ENCODE measurements at regions not wholly inside any gene's neighbourhood (a gene's known extent, or its start where the extent isn't known, plus 50 kb on each side); places are given as distances from the start of the nearest gene placed in this dataset.

GRCh38 chr2:137826373-137827372 lies 137.6 kb upstream of the HNMT start:
- Histone ChIP-seq H3F3A (ENCODE audit: insufficient read depth, low read length, poor library complexity, severe bottlenecking) (no peaks in the 10 kb centered on the region), H2AFZ (ENCODE audit: low read depth, low read length) (no peak overlapping the region)

GRCh38 chr2:137828624-137829023 lies 135.6 kb upstream of the HNMT start:
- no peaks in the 10 kb centered on the region for H3K9me3 ChIP-seq (ENCODE audit: low read length)
- H3F3A ChIP-seq (ENCODE audit: insufficient read depth, low read length, poor library complexity, severe bottlenecking): no peaks in the 10 kb centered on the region
- H2AFZ ChIP-seq (ENCODE audit: low read depth, low read length): no peak overlapping the region
- no peaks in the 10 kb centered on the region for H3K9me2 ChIP-seq (ENCODE audit: insufficient read depth, low read length)
- no peak overlapping the region for H3K4me2 ChIP-seq (ENCODE audit: low read length)
- H3K27ac ChIP-seq (ENCODE audit: low read length): no peak overlapping the region
- no peaks in the 10 kb centered on the region for H4K20me1 ChIP-seq (ENCODE audit: insufficient read depth)
- no peaks in the 10 kb centered on the region for H3K36me3 ChIP-seq (ENCODE audit: insufficient read depth, low read length)
- no peak overlapping the region for H3K9ac ChIP-seq (ENCODE audit: low read length)
- H3K4me3 ChIP-seq (ENCODE audit: low read length): no peak overlapping the region
- H3K79me2 ChIP-seq (replicated peaks; ENCODE audit: insufficient read depth, low read length): no peaks in the 10 kb centered on the region
- H3K27me3 ChIP-seq (ENCODE audit: insufficient read depth, low read depth, low read length): no peaks in the 10 kb centered on the region
- TF ChIP-seq REST (IDR thresholded peaks at IDR 0.05; ENCODE audit: borderline replicate concordance): no peak
- TF ChIP-seq TAF1 (IDR thresholded peaks at IDR 0.05; ENCODE audit: low read depth): no peak
- TF ChIP-seq CTCF (IDR thresholded peaks at IDR 0.05; ENCODE audit: poor library complexity, severe bottlenecking): no peak
- TF ChIP-seq MXI1 (conservative IDR thresholded peaks at IDR 0.05; ENCODE audit: poor library complexity, severe bottlenecking): no peak
- no peak for TF ChIP-seq SMC3 (conservative IDR thresholded peaks at IDR 0.05; ENCODE audit: poor library complexity)

More at GRCh38 chr2:137826373-137827372, 137.6 kb upstream of the HNMT start:
- Histone ChIP-seq H3K36me3 (ENCODE audit: insufficient read depth, low read length) (no peaks in the 10 kb centered on the region), H3K27ac (ENCODE audit: low read length) (no peak overlapping the region), H3K27me3 (ENCODE audit: insufficient read depth, low read depth, low read length) (no peaks in the 10 kb centered on the region), H4K20me1 (ENCODE audit: insufficient read depth) (no peaks in the 10 kb centered on the region), H3K4me3 (ENCODE audit: low read length) (no peak overlapping the region), H3K9me2 (ENCODE audit: insufficient read depth, low read length) (no peaks in the 10 kb centered on the region), H3K79me2 (replicated peaks; ENCODE audit: insufficient read depth, low read length) (no peaks in the 10 kb centered on the region), H3K9ac (ENCODE audit: low read length) (no peak overlapping the region), H3K9me3 (ENCODE audit: low read length) (no peaks in the 10 kb centered on the region), H3K4me2 (ENCODE audit: low read length) (no peak overlapping the region)
- no peak for TF ChIP-seq TAF1 (IDR thresholded peaks at IDR 0.05; ENCODE audit: low read depth)
- TF ChIP-seq CTCF (IDR thresholded peaks at IDR 0.05; ENCODE audit: poor library complexity, severe bottlenecking): no peak
- TF ChIP-seq EZH2 (IDR thresholded peaks at IDR 0.05; ENCODE audit: borderline replicate concordance, insufficient read depth, low read length, poor library complexity, severe bottlenecking): no peak
- no peak for TF ChIP-seq MXI1 (conservative IDR thresholded peaks at IDR 0.05; ENCODE audit: poor library complexity, severe bottlenecking)
- TF ChIP-seq EP300 (conservative IDR thresholded peaks at IDR 0.05; ENCODE audit: poor library complexity, severe bottlenecking): no peak
- no peak for TF ChIP-seq REST (IDR thresholded peaks at IDR 0.05; ENCODE audit: borderline replicate concordance)
- TF ChIP-seq RAD21 (conservative IDR thresholded peaks at IDR 0.05): no peak
